Right forelimb (tissue), 1 donor: ENCODE measurements at regions not wholly inside any gene's neighbourhood (a gene's known extent, or its start where the extent isn't known, plus 50 kb on each side); places are given as distances from the start of the nearest gene placed in this dataset.

Experiments used
- DNase-seq: peaks from one replicate; pipeline ENCODE4 v3.0.0-alpha.2; 2018

- no peak for DNase-seq
Measured at GRCh38 chr12:124096869-124097434, 123.9 kb downstream of the ZNF664 start.

GRCh38 chr12:124097701-124098100, 124.7 kb downstream of the ZNF664 start:
- peak; percentile 58 for DNase-seq

GRCh38 chr12:124098101-124098757, 125.2 kb downstream of the ZNF664 start:
- no peak for DNase-seq

GRCh38 chr12:124098887-124099286, 125.9 kb downstream of the ZNF664 start:
- DNase-seq, result no peak

GRCh38 chr12:124099661-124100060, 126.6 kb downstream of the ZNF664 start:
- no peak for DNase-seq

GRCh38 chr12:124100572-124101178, 127.7 kb downstream of the ZNF664 start:
- DNase-seq, result no peak

GRCh38 chr12:124105546-124105945, 132.5 kb downstream of the ZNF664 start:
- no peak for DNase-seq

- DNase-seq, result no peak
Measured at GRCh38 chr12:124107351-124107750, 134.3 kb downstream of the ZNF664 start.

GRCh38 chr12:124109760-124110159, 136.7 kb downstream of the ZNF664 start:
- peak; percentile 9 for DNase-seq

GRCh38 chr12:124110372-124110883, 137.4 kb downstream of the ZNF664 start:
- DNase-seq, result peak; percentile 19

GRCh38 chr12:124111006-124111405, 138.0 kb downstream of the ZNF664 start:
- DNase-seq, result no peak

GRCh38 chr12:124114316-124114715, 141.3 kb downstream of the ZNF664 start:
- no peak for DNase-seq

GRCh38 chr12:124115496-124115895, 142.5 kb downstream of the ZNF664 start:
- no peak for DNase-seq

- DNase-seq, result no peak
Measured at GRCh38 chr12:124115976-124116690, 143.1 kb downstream of the ZNF664 start.

- DNase-seq, result no peak
Measured at GRCh38 chr12:124120739-124121138, 147.7 kb downstream of the ZNF664 start.

GRCh38 chr12:124122722-124123121, 149.7 kb downstream of the ZNF664 start:
- DNase-seq, result no peak

GRCh38 chr12:124123296-124124000, 150.4 kb downstream of the ZNF664 start:
- no peak for DNase-seq

GRCh38 chr12:124125203-124125871, 152.3 kb downstream of the ZNF664 start:
- no peak for DNase-seq

- no peak for DNase-seq
Measured at GRCh38 chr12:124126950-124127655, 154.1 kb downstream of the ZNF664 start.

GRCh38 chr12:124129132-124129531, 156.1 kb downstream of the ZNF664 start:
- DNase-seq, result no peak
